Hepatocyte (in vitro differentiated cells): ENCODE measurements at regions not wholly inside any gene's neighbourhood (a gene's known extent, or its start where the extent isn't known, plus 50 kb on each side); places are given as distances from the start of the nearest gene placed in this dataset.

Source experiments
- DNase-seq: peaks from one replicate; pipeline ENCODE4 v3.0.0-alpha.2; 2016; ENCODE audit warnings: low spot score
- H2AFZ ChIP-seq: fragments of 200-600 bp; sonication (generic); 2 replicates; pipeline ENCODE4 v1.6.0; 2016; ENCODE audit warnings: antibody characterized with exemption, mild to moderate bottlenecking
- H3K27ac ChIP-seq: fragments of 200-600 bp; sonication (generic); 2 replicates; pipeline ENCODE4 v1.5.1; 2016; ENCODE audit warnings: mild to moderate bottlenecking
- H3K27me3 ChIP-seq: fragments of 200-600 bp; sonication (generic); 2 replicates; pipeline ENCODE4 v1.6.1; 2016
- H3K36me3 ChIP-seq: fragments of 200-600 bp; sonication (generic); replicated peaks from 2 replicates; pipeline ENCODE4 v1.5.1; 2016; ENCODE audit warnings: low read depth; ENCODE audit not compliant: insufficient read depth
- H3K4me1 ChIP-seq: fragments of 200-600 bp; sonication (generic); 2 replicates; pipeline ENCODE4 v1.5.1; 2016; ENCODE audit warnings: mild to moderate bottlenecking, moderate library complexity; ENCODE audit not compliant: insufficient read depth
- H3K4me2 ChIP-seq: fragments of 200-600 bp; sonication (generic); 2 replicates; pipeline ENCODE4 v1.6.0; 2016
- H3K4me3 ChIP-seq: fragments of 200-600 bp; sonication (generic); 2 replicates; pipeline ENCODE4 v1.5.1; 2016; ENCODE audit warnings: mild to moderate bottlenecking
- H3K79me2 ChIP-seq: fragments of 200-600 bp; sonication (generic); 2 replicates; pipeline ENCODE4 v1.6.0; 2017; ENCODE audit warnings: mild to moderate bottlenecking
- H3K9me2 ChIP-seq: fragments of 200-600 bp; sonication (generic); replicated peaks from 2 replicates; pipeline ENCODE4 v1.6.0; 2017; ENCODE audit warnings: mild to moderate bottlenecking; ENCODE audit not compliant: insufficient read depth
- H3K9me3 ChIP-seq: fragments of 200-600 bp; sonication (generic); 2 replicates; pipeline ENCODE4 v1.5.1; 2016; ENCODE audit warnings: low read depth, mild to moderate bottlenecking
- H4K20me1 ChIP-seq: fragments of 200-600 bp; sonication (generic); 2 replicates; pipeline ENCODE4 v1.6.0; 2016; ENCODE audit warnings: mild to moderate bottlenecking; ENCODE audit not compliant: insufficient read depth, poor library complexity, severe bottlenecking
- CTCF ChIP-seq: fragments of 200-600 bp; sonication (generic); IDR thresholded peaks from 2 replicates; pipeline ENCODE4 v1.5.1; 2016; ENCODE audit warnings: antibody characterized with exemption, mild to moderate bottlenecking; ENCODE audit not compliant: poor library complexity
- EZH2 ChIP-seq: fragments of 200-600 bp; sonication (generic); IDR thresholded peaks from 2 replicates; pipeline ENCODE4 v1.6.1; 2016; ENCODE audit warnings: antibody characterized with exemption, mild to moderate bottlenecking, borderline replicate concordance
- EZH2phosphoT487 ChIP-seq: fragments of 200-600 bp; sonication (generic); IDR thresholded peaks from one replicate; pipeline ENCODE4 v1.6.1; 2018; ENCODE audit warnings: antibody characterized with exemption, mild to moderate bottlenecking, low read depth, moderate library complexity; ENCODE audit not compliant: unreplicated experiment, severe bottlenecking
- WGBS: methylation state at CpG from one replicate; pipeline ENCODE4 v1.1.6; 2016; ENCODE audit warnings: low lambda C conversion rate; ENCODE audit errors: missing lambda C conversion rate; 5-methylcytosine and 5-hydroxymethylcytosine counted together

GRCh38 chr3:21801631-21802030 lies 50.6 kb upstream of the ZNF385D start:
- Histone ChIP-seq H3K9me3 (peaks cover 7% of the 10 kb centered on the region), H4K20me1 (no peaks in the 10 kb centered on the region), H3K9me2 (no peaks in the 10 kb centered on the region), H3K4me3 (no peak overlapping the region), H3K27me3 (no peaks in the 10 kb centered on the region), H3K79me2 (no peaks in the 10 kb centered on the region), H2AFZ (no peak overlapping the region), H3K27ac (no peak overlapping the region), H3K4me1 (no peaks in the 10 kb centered on the region), H3K36me3 (no peaks in the 10 kb centered on the region), H3K4me2 (no peak overlapping the region)
- no peak for DNase-seq
- TF ChIP-seq CTCF (no peak), EZH2phosphoT487 (no peak), EZH2 (no peak)
- WGBS: 72% methylated on average over 3 of the region's 3 CpGs

GRCh38 chr3:21803604-21804003 lies 52.6 kb upstream of the ZNF385D start:
- H3K9me3 ChIP-seq: peaks cover 7% of the 10 kb centered on the region

GRCh38 chr3:21804330-21804729 lies 53.3 kb upstream of the ZNF385D start:
- Histone ChIP-seq H4K20me1 (no peaks in the 10 kb centered on the region), H3K27ac (no peak overlapping the region), H3K4me3 (no peak overlapping the region), H3K36me3 (no peaks in the 10 kb centered on the region), H3K27me3 (no peaks in the 10 kb centered on the region), H3K9me2 (no peaks in the 10 kb centered on the region), H2AFZ (no peak overlapping the region), H3K9me3 (peaks cover 7% of the 10 kb centered on the region), H3K79me2 (no peaks in the 10 kb centered on the region), H3K4me2 (no peak overlapping the region), H3K4me1 (no peaks in the 10 kb centered on the region)
- no peak for DNase-seq
- WGBS: 68% methylated on average over 2 of the region's 2 CpGs
- TF ChIP-seq EZH2phosphoT487 (no peak), CTCF (no peak), EZH2 (no peak)

More at GRCh38 chr3:21803604-21804003, 52.6 kb upstream of the ZNF385D start:
- WGBS: 92% methylated on average over 1 of the region's 1 CpG
- H3K36me3 ChIP-seq: no peaks in the 10 kb centered on the region
- no peak overlapping the region for H2AFZ ChIP-seq
- no peaks in the 10 kb centered on the region for H3K4me1 ChIP-seq
- TF ChIP-seq EZH2: no peak
- no peak overlapping the region for H3K27ac ChIP-seq
- H3K9me2 ChIP-seq: no peaks in the 10 kb centered on the region
- H3K4me2 ChIP-seq: no peak overlapping the region
- H3K4me3 ChIP-seq: no peak overlapping the region
- H4K20me1 ChIP-seq: no peaks in the 10 kb centered on the region
- no peak for DNase-seq
- H3K27me3 ChIP-seq: no peaks in the 10 kb centered on the region
- H3K79me2 ChIP-seq: no peaks in the 10 kb centered on the region

GRCh38 chr3:21806733-21807132 lies 55.7 kb upstream of the ZNF385D start:
- H3K27me3 ChIP-seq: no peaks in the 10 kb centered on the region
- H3K9me2 ChIP-seq: no peaks in the 10 kb centered on the region
- no peak overlapping the region for H3K27ac ChIP-seq
- no peak overlapping the region for H2AFZ ChIP-seq
- DNase-seq: no peak
- no peak overlapping the region for H3K4me2 ChIP-seq
- 93% methylated on average over 1 of the region's 1 CpG for WGBS
- no peaks in the 10 kb centered on the region for H3K4me1 ChIP-seq
- no peaks in the 10 kb centered on the region for H3K36me3 ChIP-seq
- no peak overlapping the region for H3K4me3 ChIP-seq
- H4K20me1 ChIP-seq: no peaks in the 10 kb centered on the region
- H3K79me2 ChIP-seq: no peaks in the 10 kb centered on the region
- TF ChIP-seq CTCF (no peak), EZH2 (no peak), EZH2phosphoT487 (no peak)
- H3K9me3 ChIP-seq: no peaks in the 10 kb centered on the region
